Nucleus accumbens (tissue), 56 donors: ENCODE measurements at regions not wholly inside any gene's neighbourhood (a gene's known extent, or its start where the extent isn't known, plus 50 kb on each side); places are given as distances from the start of the nearest gene placed in this dataset.
"Not testable (repeated sequence)": the region's sequence is repeated elsewhere in the genome, so short reads cannot be mapped to it uniquely, and the experiment has no call there.

Source experiments
- DNase-seq, 56 donors: peaks; one replicate each; lab custom pipeline; 2025; lab: John Stamatoyannopoulos, UW

GRCh38 chr5:163869581-163869980, 364.2 kb downstream of the MAT2B start:
- DNase-seq: no peak

- no peak for DNase-seq
Measured at GRCh38 chr5:163870441-163870840, 365.0 kb downstream of the MAT2B start.

- DNase-seq: no peak
Measured at GRCh38 chr5:163874431-163874830, 369.0 kb downstream of the MAT2B start.

- not testable (repeated sequence) for DNase-seq
Measured at GRCh38 chr5:163874912-163875311, 369.5 kb downstream of the MAT2B start.

- no peak for DNase-seq
Measured at GRCh38 chr5:163877865-163878264, 372.4 kb downstream of the MAT2B start.

GRCh38 chr5:163878490-163878889, 373.1 kb downstream of the MAT2B start:
- DNase-seq: no peak

GRCh38 chr5:163880302-163880701, 374.9 kb downstream of the MAT2B start:
- DNase-seq: no peak

- DNase-seq: no peak
Measured at GRCh38 chr5:163885117-163885516, 379.7 kb downstream of the MAT2B start.

- no peak for DNase-seq
Measured at GRCh38 chr5:163887854-163888253, 382.4 kb downstream of the MAT2B start.

GRCh38 chr5:163888366-163888765, 382.9 kb downstream of the MAT2B start:
- no peak for DNase-seq

GRCh38 chr5:163889369-163889768, 383.9 kb downstream of the MAT2B start:
- DNase-seq: no peak

GRCh38 chr5:163890261-163890660, 384.8 kb downstream of the MAT2B start:
- no peak for DNase-seq

GRCh38 chr5:163893281-163893680, 387.9 kb downstream of the MAT2B start:
- no peak for DNase-seq

GRCh38 chr5:163894645-163895044, 389.2 kb downstream of the MAT2B start:
- no peak for DNase-seq

- DNase-seq: no peak
Measured at GRCh38 chr5:163898873-163899272, 393.5 kb downstream of the MAT2B start.

- not testable (repeated sequence) for DNase-seq
Measured at GRCh38 chr5:163907783-163908182, 402.4 kb downstream of the MAT2B start.

GRCh38 chr5:163908253-163908652, 402.8 kb downstream of the MAT2B start:
- peak in 2 of 56 donors; percentile 12 to 17 for DNase-seq

- DNase-seq: no peak
Measured at GRCh38 chr5:163910226-163910625, 404.8 kb downstream of the MAT2B start.

GRCh38 chr5:163912046-163912445, 406.6 kb downstream of the MAT2B start:
- DNase-seq: no peak

- no peak for DNase-seq
Measured at GRCh38 chr5:163913548-163913947, 408.1 kb downstream of the MAT2B start.

- no peak for DNase-seq
Measured at GRCh38 chr5:163914910-163915309, 409.5 kb downstream of the MAT2B start.

GRCh38 chr5:163915481-163915961, 410.1 kb downstream of the MAT2B start:
- DNase-seq: no peak

- peak in 5 of 56 donors; percentile 2 to 7 (median 6) for DNase-seq
Measured at GRCh38 chr5:163916376-163916775, 411.0 kb downstream of the MAT2B start.
